GM23338 (cell line): ENCODE measurements at regions not wholly inside any gene's neighbourhood (a gene's known extent, or its start where the extent isn't known, plus 50 kb on each side); places are given as distances from the start of the nearest gene placed in this dataset.

Source experiments
- ATAC-seq: fragments of 200-7000 bp; cut with Tn5 transposase; 3 replicates; pipeline ENCODE4 v1.9.1; 2020
- DNase-seq: peaks from one replicate; pipeline ENCODE4 v3.0.0-alpha.2; 2015; ENCODE audit warnings: low spot score
- H2AFZ ChIP-seq: fragments of 200-600 bp; sonication (generic); 2 replicates; pipeline ENCODE4 v1.8.0; 2016; ENCODE audit warnings: antibody characterized with exemption, mild to moderate bottlenecking, moderate library complexity
- H3F3A ChIP-seq: fragments of 200-600 bp; sonication (generic); replicated peaks from 2 replicates; pipeline ENCODE4 v1.8.0; 2017; ENCODE audit warnings: antibody characterized with exemption, mixed run types, low read depth
- H3K27ac ChIP-seq: fragments of 200-600 bp; sonication (generic); 2 replicates; pipeline ENCODE4 v1.6.1; 2016; ENCODE audit warnings: low read depth
- H3K27me3 ChIP-seq: fragments of 200-600 bp; sonication (generic); 2 replicates; pipeline ENCODE4 v1.8.0; 2016; ENCODE audit warnings: mild to moderate bottlenecking, mixed run types, moderate library complexity; ENCODE audit not compliant: insufficient read depth
- H3K36me3 ChIP-seq: fragments of 200-600 bp; sonication (generic); 2 replicates; pipeline ENCODE4 v1.8.0; 2016; ENCODE audit warnings: mild to moderate bottlenecking; ENCODE audit not compliant: insufficient read depth
- H3K4me1 ChIP-seq: fragments of 200-600 bp; sonication (generic); 2 replicates; pipeline ENCODE4 v1.8.0; 2016; ENCODE audit warnings: mild to moderate bottlenecking, moderate library complexity; ENCODE audit not compliant: insufficient read depth
- H3K4me2 ChIP-seq: fragments of 200-600 bp; sonication (generic); 2 replicates; pipeline ENCODE4 v1.7.1; 2017; ENCODE audit warnings: mixed run types
- H3K4me3 ChIP-seq: fragments of 200-600 bp; sonication (generic); 2 replicates; pipeline ENCODE4 v1.6.1; 2016; ENCODE audit warnings: mixed run types
- H3K79me2 ChIP-seq: fragments of 200-600 bp; sonication (generic); replicated peaks from 2 replicates; pipeline ENCODE4 v1.8.0; 2017; ENCODE audit warnings: mild to moderate bottlenecking; ENCODE audit not compliant: insufficient read depth
- H3K9me2 ChIP-seq: fragments of 200-600 bp; sonication (generic); 2 replicates; pipeline ENCODE4 v1.8.0; 2017; ENCODE audit not compliant: insufficient read depth
- H4K20me1 ChIP-seq: fragments of 200-600 bp; sonication (generic); replicated peaks from 2 replicates; pipeline ENCODE4 v1.8.0; 2017; ENCODE audit warnings: mild to moderate bottlenecking; ENCODE audit not compliant: insufficient read depth
- H3K27ac Mint-ChIP-seq: 2 replicates; pipeline ENCODE4 v1.8.0; 2020; ENCODE audit warnings: inconsistent platforms, mild to moderate bottlenecking, moderate library complexity, mixed read lengths
- H3K27me3 Mint-ChIP-seq: 3 replicates; pipeline ENCODE4 v1.8.0; 2022; ENCODE audit warnings: low read depth, mild to moderate bottlenecking, moderate library complexity, mixed read lengths, inconsistent platforms; ENCODE audit not compliant: insufficient read depth, poor library complexity
- H3K36me3 Mint-ChIP-seq: 3 replicates; pipeline ENCODE4 v1.8.0; 2021; ENCODE audit warnings: low read depth, mild to moderate bottlenecking, inconsistent platforms, moderate library complexity, mixed read lengths
- H3K4me1 Mint-ChIP-seq: 3 replicates; pipeline ENCODE4 v1.8.0; 2020; ENCODE audit warnings: mild to moderate bottlenecking, inconsistent platforms, mixed read lengths
- H3K4me3 Mint-ChIP-seq: 3 replicates; pipeline ENCODE4 v1.8.0; 2021; ENCODE audit warnings: moderate library complexity, mild to moderate bottlenecking, inconsistent platforms, mixed read lengths
- H3K9me3 Mint-ChIP-seq: 3 replicates; pipeline ENCODE4 v1.8.0; 2020; ENCODE audit warnings: moderate library complexity, mild to moderate bottlenecking, inconsistent platforms, mixed read lengths
- CREB1 ChIP-seq: fragments of 250-450 bp; sonication (Bioruptor Pico); IDR thresholded peaks from 2 replicates; pipeline ENCODE4 v1.5.0; 2020; ENCODE audit warnings: low read depth, mild to moderate bottlenecking, moderate library complexity
- EZH2 ChIP-seq: fragments of 200-600 bp; sonication (generic); IDR thresholded peaks from one replicate; pipeline ENCODE4 v1.8.0; 2017; ENCODE audit warnings: antibody characterized with exemption, mild to moderate bottlenecking, low read depth; ENCODE audit not compliant: unreplicated experiment
- EZH2phosphoT487 ChIP-seq: fragments of 200-600 bp; sonication (generic); IDR thresholded peaks from one replicate; pipeline ENCODE4 v1.8.1; 2018; ENCODE audit warnings: antibody characterized with exemption; ENCODE audit not compliant: unreplicated experiment
- POLR2AphosphoS5 ChIP-seq: IDR thresholded peaks from 2 replicates; pipeline ENCODE4 v1.6.1; 2016; ENCODE audit warnings: antibody characterized with exemption, low read depth
- REST ChIP-seq: IDR thresholded peaks from one replicate; pipeline ENCODE4 v1.6.1; 2018; ENCODE audit warnings: antibody characterized with exemption; ENCODE audit not compliant: unreplicated experiment
- STAT1 ChIP-seq: IDR thresholded peaks from one replicate; pipeline ENCODE4 v1.6.1; 2016; ENCODE audit warnings: antibody characterized with exemption; ENCODE audit not compliant: unreplicated experiment
- ZNF114 ChIP-seq: fragments of 250-450 bp; sonication (Bioruptor Pico); IDR thresholded peaks from 2 replicates; pipeline ENCODE4 v1.5.0; 2020; ENCODE audit warnings: mild to moderate bottlenecking, moderate library complexity
- ZNF331 ChIP-seq: fragments of 250-450 bp; sonication (Bioruptor Pico); IDR thresholded peaks from 2 replicates; pipeline ENCODE4 v1.5.0; 2020; ENCODE audit warnings: low read depth, mild to moderate bottlenecking, moderate library complexity
- TF ChIP-seq, protein P1 (sequence below): IDR thresholded peaks from 2 replicates; pipeline ENCODE4 v1.6.1; 2016; ENCODE audit warnings: antibody characterized with exemption
- TF ChIP-seq, protein P2 (sequence below): fragments of 250-450 bp; sonication (Bioruptor Pico); IDR thresholded peaks from 2 replicates; pipeline ENCODE4 v1.5.0; 2020; ENCODE audit warnings: mild to moderate bottlenecking, moderate library complexity
- TF ChIP-seq, protein P3 (sequence below), 2 experiments: fragments of 200-600 bp in 1 of 2; sonication (generic) in 1 of 2; conservative IDR thresholded peaks; 2 replicates each; pipeline versions ENCODE4 v1.5.1 to v1.6.1; 2016 to 2017; ENCODE audit warnings: antibody characterized with exemption in 2 of 2, low read depth in 2 of 2, mild to moderate bottlenecking in 2 of 2, moderate library complexity in 1 of 2

DNA sequence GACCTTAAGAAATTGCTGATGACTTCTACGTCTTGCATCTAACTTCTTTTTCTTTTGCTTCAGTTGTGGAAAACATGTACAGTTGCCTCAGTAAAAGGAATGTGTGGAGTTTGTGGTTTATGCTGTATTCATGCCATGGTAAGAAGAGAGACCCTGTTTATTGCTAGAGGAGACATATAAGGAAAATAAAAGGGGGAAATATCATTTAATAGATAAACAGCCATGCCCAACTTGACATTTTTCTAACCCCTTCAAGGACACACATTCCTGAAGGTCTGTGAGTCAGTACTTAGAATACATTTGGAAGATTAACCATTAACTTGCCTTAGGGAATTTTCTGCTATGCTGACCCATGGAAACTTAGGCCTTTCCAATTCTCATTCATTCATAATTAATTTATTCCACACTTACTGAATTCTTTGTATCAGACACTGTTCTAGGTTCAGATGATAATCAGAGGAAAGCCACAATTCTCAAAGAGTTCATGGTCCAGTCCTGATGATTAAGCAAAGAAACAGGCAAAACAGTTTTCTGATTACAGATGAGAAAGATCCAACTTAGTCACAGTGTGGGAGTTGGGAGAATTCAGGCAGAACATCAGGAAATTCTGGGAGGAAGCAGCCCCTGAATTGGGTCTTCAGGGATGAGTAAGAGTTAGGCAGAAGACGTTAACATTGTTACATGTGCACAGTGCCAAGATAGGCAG is 329.8 kb upstream of the RASGRP1 start (continued):
- TF ChIP-seq STAT1 (no peak), ZNF114 (no peak), POLR2AphosphoS5 (no peak), EZH2phosphoT487 (no peak), CREB1 (no peak), EZH2 (no peak)
- TF ChIP-seq, protein P1, sequence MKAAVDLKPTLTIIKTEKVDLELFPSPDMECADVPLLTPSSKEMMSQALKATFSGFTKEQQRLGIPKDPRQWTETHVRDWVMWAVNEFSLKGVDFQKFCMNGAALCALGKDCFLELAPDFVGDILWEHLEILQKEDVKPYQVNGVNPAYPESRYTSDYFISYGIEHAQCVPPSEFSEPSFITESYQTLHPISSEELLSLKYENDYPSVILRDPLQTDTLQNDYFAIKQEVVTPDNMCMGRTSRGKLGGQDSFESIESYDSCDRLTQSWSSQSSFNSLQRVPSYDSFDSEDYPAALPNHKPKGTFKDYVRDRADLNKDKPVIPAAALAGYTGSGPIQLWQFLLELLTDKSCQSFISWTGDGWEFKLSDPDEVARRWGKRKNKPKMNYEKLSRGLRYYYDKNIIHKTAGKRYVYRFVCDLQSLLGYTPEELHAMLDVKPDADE = no peak

DNA sequence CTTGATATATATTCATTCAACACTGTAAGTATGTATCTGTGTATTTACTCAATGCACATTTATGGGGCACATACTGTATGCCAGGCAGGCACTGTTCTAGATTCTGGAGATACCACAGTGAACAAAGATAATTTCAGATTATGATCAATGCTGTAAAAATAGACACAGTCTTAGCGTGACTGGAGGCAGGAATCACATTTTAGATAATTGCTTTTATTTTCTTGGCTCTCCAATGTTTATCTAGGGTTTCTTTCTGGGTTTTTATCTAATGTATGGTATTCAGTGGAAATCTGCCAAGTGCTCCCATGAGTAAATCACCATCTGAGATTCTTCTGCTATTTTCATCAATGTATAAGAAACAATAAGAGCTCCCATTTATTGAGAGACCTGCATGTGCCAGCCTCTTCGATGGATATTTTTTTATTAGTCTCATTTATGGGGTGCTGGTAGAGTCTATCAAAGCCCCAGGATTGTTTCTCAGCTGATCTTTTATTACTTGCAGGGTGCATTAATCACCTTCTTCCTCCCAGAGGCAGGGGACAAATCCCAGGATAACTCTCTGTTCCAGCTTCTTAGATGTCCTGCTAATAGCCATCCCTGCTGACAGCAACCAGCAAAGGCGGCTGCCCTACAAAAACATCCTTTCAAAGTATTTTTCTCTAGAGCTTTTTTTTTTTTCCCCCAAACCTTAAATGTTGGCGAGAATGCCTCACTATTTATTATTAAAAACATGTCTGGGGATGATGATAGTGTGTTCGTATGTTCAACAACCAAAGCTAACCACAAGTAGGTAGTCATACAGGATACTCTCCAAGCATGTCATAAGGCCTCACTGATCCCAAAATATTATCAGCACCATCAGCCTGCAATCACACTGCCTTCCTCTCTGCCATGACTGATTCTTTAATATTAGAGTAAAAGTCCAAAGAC is 331.0 kb upstream of the RASGRP1 start:
- Histone ChIP-seq H3K79me2 (no peaks in the 10 kb centered on the region), H3K4me2 (no peak overlapping the region), H3K27me3 (no peaks in the 10 kb centered on the region), H3K4me1 (no peaks in the 10 kb centered on the region), H2AFZ (no peak overlapping the region), H3K36me3 (no peaks in the 10 kb centered on the region), H3K4me3 (no peak overlapping the region), H3K9me2 (0 out of 2 replicates have a peak, but pooled peaks cover 7% of the 10 kb centered on the region), H3F3A (no peaks in the 10 kb centered on the region), H4K20me1 (no peaks in the 10 kb centered on the region), H3K27ac (no peak overlapping the region)
- Mint-ChIP-seq H3K36me3 (no peaks in the 10 kb centered on the region), H3K4me3 (no peak overlapping the region), H3K27me3 (peaks cover 3% of the 10 kb centered on the region), H3K4me1 (0 out of 3 replicates have a peak, but pooled peaks cover 2% of the 10 kb centered on the region), H3K9me3 (peaks cover 3% of the 10 kb centered on the region; the same call in 2 of the 3 replicates), H3K27ac (no peak overlapping the region)
- DNase-seq (no peak), ATAC-seq (no peak)
- TF ChIP-seq REST = no peak
- TF ChIP-seq ZNF331 (CRISPR knock-in tag) = no peak
- TF ChIP-seq, protein P2, sequence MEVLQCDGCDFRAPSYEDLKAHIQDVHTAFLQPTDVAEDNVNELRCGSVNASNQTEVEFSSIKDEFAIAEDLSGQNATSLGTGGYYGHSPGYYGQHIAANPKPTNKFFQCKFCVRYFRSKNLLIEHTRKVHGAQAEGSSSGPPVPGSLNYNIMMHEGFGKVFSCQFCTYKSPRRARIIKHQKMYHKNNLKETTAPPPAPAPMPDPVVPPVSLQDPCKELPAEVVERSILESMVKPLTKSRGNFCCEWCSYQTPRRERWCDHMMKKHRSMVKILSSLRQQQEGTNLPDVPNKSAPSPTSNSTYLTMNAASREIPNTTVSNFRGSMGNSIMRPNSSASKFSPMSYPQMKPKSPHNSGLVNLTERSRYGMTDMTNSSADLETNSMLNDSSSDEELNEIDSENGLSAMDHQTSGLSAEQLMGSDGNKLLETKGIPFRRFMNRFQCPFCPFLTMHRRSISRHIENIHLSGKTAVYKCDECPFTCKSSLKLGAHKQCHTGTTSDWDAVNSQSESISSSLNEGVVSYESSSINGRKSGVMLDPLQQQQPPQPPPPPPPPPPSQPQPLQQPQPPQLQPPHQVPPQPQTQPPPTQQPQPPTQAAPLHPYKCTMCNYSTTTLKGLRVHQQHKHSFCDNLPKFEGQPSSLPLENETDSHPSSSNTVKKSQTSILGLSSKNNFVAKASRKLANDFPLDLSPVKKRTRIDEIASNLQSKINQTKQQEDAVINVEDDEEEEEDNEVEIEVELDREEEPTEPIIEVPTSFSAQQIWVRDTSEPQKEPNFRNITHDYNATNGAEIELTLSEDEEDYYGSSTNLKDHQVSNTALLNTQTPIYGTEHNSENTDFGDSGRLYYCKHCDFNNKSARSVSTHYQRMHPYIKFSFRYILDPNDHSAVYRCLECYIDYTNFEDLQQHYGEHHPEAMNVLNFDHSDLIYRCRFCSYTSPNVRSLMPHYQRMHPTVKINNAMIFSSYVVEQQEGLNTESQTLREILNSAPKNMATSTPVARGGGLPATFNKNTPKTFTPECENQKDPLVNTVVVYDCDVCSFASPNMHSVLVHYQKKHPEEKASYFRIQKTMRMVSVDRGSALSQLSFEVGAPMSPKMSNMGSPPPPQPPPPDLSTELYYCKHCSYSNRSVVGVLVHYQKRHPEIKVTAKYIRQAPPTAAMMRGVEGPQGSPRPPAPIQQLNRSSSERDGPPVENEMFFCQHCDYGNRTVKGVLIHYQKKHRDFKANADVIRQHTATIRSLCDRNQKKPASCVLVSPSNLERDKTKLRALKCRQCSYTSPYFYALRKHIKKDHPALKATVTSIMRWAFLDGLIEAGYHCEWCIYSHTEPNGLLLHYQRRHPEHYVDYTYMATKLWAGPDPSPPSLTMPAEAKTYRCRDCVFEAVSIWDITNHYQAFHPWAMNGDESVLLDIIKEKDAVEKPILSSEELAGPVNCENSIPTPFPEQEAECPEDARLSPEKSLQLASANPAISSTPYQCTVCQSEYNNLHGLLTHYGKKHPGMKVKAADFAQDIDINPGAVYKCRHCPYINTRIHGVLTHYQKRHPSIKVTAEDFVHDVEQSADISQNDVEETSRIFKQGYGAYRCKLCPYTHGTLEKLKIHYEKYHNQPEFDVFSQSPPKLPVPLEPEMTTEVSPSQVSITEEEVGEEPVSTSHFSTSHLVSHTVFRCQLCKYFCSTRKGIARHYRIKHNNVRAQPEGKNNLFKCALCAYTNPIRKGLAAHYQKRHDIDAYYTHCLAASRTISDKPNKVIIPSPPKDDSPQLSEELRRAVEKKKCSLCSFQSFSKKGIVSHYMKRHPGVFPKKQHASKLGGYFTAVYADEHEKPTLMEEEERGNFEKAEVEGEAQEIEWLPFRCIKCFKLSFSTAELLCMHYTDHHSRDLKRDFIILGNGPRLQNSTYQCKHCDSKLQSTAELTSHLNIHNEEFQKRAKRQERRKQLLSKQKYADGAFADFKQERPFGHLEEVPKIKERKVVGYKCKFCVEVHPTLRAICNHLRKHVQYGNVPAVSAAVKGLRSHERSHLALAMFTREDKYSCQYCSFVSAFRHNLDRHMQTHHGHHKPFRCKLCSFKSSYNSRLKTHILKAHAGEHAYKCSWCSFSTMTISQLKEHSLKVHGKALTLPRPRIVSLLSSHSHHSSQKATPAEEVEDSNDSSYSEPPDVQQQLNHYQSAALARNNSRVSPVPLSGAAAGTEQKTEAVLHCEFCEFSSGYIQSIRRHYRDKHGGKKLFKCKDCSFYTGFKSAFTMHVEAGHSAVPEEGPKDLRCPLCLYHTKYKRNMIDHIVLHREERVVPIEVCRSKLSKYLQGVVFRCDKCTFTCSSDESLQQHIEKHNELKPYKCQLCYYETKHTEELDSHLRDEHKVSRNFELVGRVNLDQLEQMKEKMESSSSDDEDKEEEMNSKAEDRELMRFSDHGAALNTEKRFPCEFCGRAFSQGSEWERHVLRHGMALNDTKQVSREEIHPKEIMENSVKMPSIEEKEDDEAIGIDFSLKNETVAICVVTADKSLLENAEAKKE (CRISPR knock-in tag) = no peak
- TF ChIP-seq, protein P3, sequence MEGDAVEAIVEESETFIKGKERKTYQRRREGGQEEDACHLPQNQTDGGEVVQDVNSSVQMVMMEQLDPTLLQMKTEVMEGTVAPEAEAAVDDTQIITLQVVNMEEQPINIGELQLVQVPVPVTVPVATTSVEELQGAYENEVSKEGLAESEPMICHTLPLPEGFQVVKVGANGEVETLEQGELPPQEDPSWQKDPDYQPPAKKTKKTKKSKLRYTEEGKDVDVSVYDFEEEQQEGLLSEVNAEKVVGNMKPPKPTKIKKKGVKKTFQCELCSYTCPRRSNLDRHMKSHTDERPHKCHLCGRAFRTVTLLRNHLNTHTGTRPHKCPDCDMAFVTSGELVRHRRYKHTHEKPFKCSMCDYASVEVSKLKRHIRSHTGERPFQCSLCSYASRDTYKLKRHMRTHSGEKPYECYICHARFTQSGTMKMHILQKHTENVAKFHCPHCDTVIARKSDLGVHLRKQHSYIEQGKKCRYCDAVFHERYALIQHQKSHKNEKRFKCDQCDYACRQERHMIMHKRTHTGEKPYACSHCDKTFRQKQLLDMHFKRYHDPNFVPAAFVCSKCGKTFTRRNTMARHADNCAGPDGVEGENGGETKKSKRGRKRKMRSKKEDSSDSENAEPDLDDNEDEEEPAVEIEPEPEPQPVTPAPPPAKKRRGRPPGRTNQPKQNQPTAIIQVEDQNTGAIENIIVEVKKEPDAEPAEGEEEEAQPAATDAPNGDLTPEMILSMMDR (conservative IDR thresholded peaks at IDR 0.05; ENCODE audit: low read depth in 2 of 2) = no peak
